WTC11 (cell line): ENCODE measurements at regions not wholly inside any gene's neighbourhood (a gene's known extent, or its start where the extent isn't known, plus 50 kb on each side); places are given as distances from the start of the nearest gene placed in this dataset.

Source experiments
- ATAC-seq: fragments of 200-7000 bp; cut with Tn5 transposase; 2 replicates; pipeline ENCODE4 v1.10.0; 2021; ENCODE audit warnings: mild to moderate bottlenecking, moderate library complexity
- CTCF ChIA-PET: fragments of 300-600 bp; sonication (Branson Sonifier 250); formaldehyde crosslinking; loops from one replicate; lab custom pipeline; 2021; ENCODE audit warnings: antibody characterized with exemption; lab: Charles Lee
- POLR2A ChIA-PET: fragments of 350-600 bp; sonication (Branson Sonifier 250); formaldehyde crosslinking; loops from one replicate; lab custom pipeline; 2021; ENCODE audit warnings: antibody characterized with exemption; lab: Charles Lee
- DNase-seq: peaks from one replicate; pipeline ENCODE4 v3.0.0; 2021; ENCODE audit warnings: low spot score
- H3K27ac Mint-ChIP-seq: 2 replicates; pipeline ENCODE4 v1.8.0; 2021; ENCODE audit warnings: mixed read lengths
- H3K27me3 Mint-ChIP-seq: 2 replicates; pipeline ENCODE4 v1.8.0; 2021; ENCODE audit warnings: low read depth, mild to moderate bottlenecking, moderate library complexity, mixed read lengths
- H3K36me3 Mint-ChIP-seq: 2 replicates; pipeline ENCODE4 v1.8.0; 2021; ENCODE audit warnings: mixed read lengths
- H3K4me1 Mint-ChIP-seq: 2 replicates; pipeline ENCODE4 v1.8.0; 2022; ENCODE audit warnings: mixed read lengths
- H3K4me3 Mint-ChIP-seq: 2 replicates; pipeline ENCODE4 v1.8.0; 2021; ENCODE audit warnings: mild to moderate bottlenecking, moderate library complexity, mixed read lengths
- H3K9me3 Mint-ChIP-seq: 2 replicates; pipeline ENCODE4 v1.8.0; 2021; ENCODE audit warnings: mixed read lengths
- AR ChIP-seq: fragments of 250-450 bp; sonication (Bioruptor Pico); IDR thresholded peaks from 2 replicates; pipeline ENCODE4 v1.9.0; 2021; ENCODE audit warnings: mild to moderate bottlenecking
- ATF1 ChIP-seq: sonication (generic); formaldehyde crosslinking; IDR thresholded peaks from 2 replicates; pipeline ENCODE4 v1.8.1; 2023; ENCODE audit warnings: mild to moderate bottlenecking, moderate library complexity, missing genetic modification reagents
- ATF2 ChIP-seq: sonication (generic); formaldehyde crosslinking; IDR thresholded peaks from 2 replicates; pipeline ENCODE4 v1.8.1; 2022; ENCODE audit warnings: low read depth, missing genetic modification reagents, borderline replicate concordance
- FOXJ3 ChIP-seq: sonication (generic); formaldehyde crosslinking; IDR thresholded peaks from 2 replicates; pipeline ENCODE4 v1.9.0; 2021; ENCODE audit warnings: missing genetic modification reagents, mild to moderate bottlenecking, borderline replicate concordance
- GABPB1 ChIP-seq: sonication (generic); formaldehyde crosslinking; IDR thresholded peaks from 2 replicates; pipeline ENCODE4 v1.8.1; 2023; ENCODE audit warnings: mild to moderate bottlenecking, missing genetic modification reagents
- IRF2 ChIP-seq: sonication (generic); formaldehyde crosslinking; IDR thresholded peaks from 2 replicates; pipeline ENCODE4 v1.8.0; 2022; ENCODE audit warnings: low read depth, missing genetic modification reagents, borderline replicate concordance
- MAX ChIP-seq: sonication (generic); formaldehyde crosslinking; IDR thresholded peaks from 2 replicates; pipeline ENCODE4 v1.8.0; 2022; ENCODE audit warnings: mild to moderate bottlenecking, missing genetic modification reagents
- MYBL2 ChIP-seq: sonication (generic); formaldehyde crosslinking; IDR thresholded peaks from 2 replicates; pipeline ENCODE4 v1.8.1; 2023; ENCODE audit warnings: mild to moderate bottlenecking, moderate library complexity, missing genetic modification reagents
- NR1H2 ChIP-seq: sonication (generic); formaldehyde crosslinking; IDR thresholded peaks from 2 replicates; pipeline ENCODE4 v1.9.0; 2021; ENCODE audit warnings: mild to moderate bottlenecking, moderate library complexity, missing genetic modification reagents
- NR2C2 ChIP-seq: sonication (generic); formaldehyde crosslinking; IDR thresholded peaks from 2 replicates; pipeline ENCODE4 v1.8.0; 2022; ENCODE audit warnings: mild to moderate bottlenecking, missing genetic modification reagents
- PRDM15 ChIP-seq: sonication (generic); formaldehyde crosslinking; IDR thresholded peaks from 2 replicates; pipeline ENCODE4 v1.8.0; 2022; ENCODE audit warnings: missing genetic modification reagents
- RORB ChIP-seq: fragments of 250-450 bp; sonication (Bioruptor Pico); IDR thresholded peaks from 2 replicates; pipeline ENCODE4 v1.9.0; 2021; ENCODE audit warnings: mild to moderate bottlenecking
- SMAD4 ChIP-seq: sonication (generic); formaldehyde crosslinking; IDR thresholded peaks from 2 replicates; pipeline ENCODE4 v1.8.0; 2022; ENCODE audit warnings: mild to moderate bottlenecking, missing genetic modification reagents
- SOX15 ChIP-seq: fragments of 250-450 bp; sonication (Bioruptor Pico); IDR thresholded peaks from 2 replicates; pipeline ENCODE4 v1.9.0; 2021; ENCODE audit warnings: mild to moderate bottlenecking
- USF1 ChIP-seq: sonication (generic); formaldehyde crosslinking; IDR thresholded peaks from 2 replicates; pipeline ENCODE4 v1.8.0; 2022; ENCODE audit warnings: mild to moderate bottlenecking, missing genetic modification reagents
- ZBTB21 ChIP-seq: sonication (generic); formaldehyde crosslinking; IDR thresholded peaks from 2 replicates; pipeline ENCODE4 v1.8.1; 2023; ENCODE audit warnings: mild to moderate bottlenecking, missing genetic modification reagents, borderline replicate concordance
- ZNF121 ChIP-seq: sonication (generic); formaldehyde crosslinking; IDR thresholded peaks from 2 replicates; pipeline ENCODE4 v1.8.0; 2023; ENCODE audit warnings: missing genetic modification reagents
- ZNF138 ChIP-seq: sonication (generic); formaldehyde crosslinking; conservative IDR thresholded peaks from 2 replicates; pipeline ENCODE4 v1.8.1; 2022; ENCODE audit warnings: mild to moderate bottlenecking, moderate library complexity, missing genetic modification reagents
- ZNF425 ChIP-seq: fragments of 250-450 bp; sonication (Bioruptor Pico); conservative IDR thresholded peaks from 2 replicates; pipeline ENCODE4 v1.9.0; 2021; ENCODE audit warnings: mild to moderate bottlenecking

- TF ChIP-seq SOX15 (CRISPR knock-in tag) (no peak), NR2C2 (CRISPR knock-in tag) (no peak), PRDM15 (CRISPR knock-in tag) (no peak)
These were observed 344.2 kb downstream of the SPATA31D1 start (continued) for GRCh38 chr9:82332774-82333152.

- no peak for DNase-seq
- ChIA-PET POLR2A (no interaction called here), CTCF (no interaction called here)
- TF ChIP-seq NR1H2 (no peak), ZNF121 (no peak), GABPB1 (CRISPR knock-in tag) (no peak), ATF1 (CRISPR knock-in tag) (no peak), SMAD4 (CRISPR knock-in tag) (no peak), USF1 (CRISPR knock-in tag) (no peak), ZBTB21 (CRISPR knock-in tag) (no peak), ZNF138 (CRISPR knock-in tag) (no peak), SOX15 (CRISPR knock-in tag) (no peak), ZNF425 (CRISPR knock-in tag) (no peak), RORB (CRISPR knock-in tag) (no peak), AR (CRISPR knock-in tag) (no peak), MAX (no peak)
- 0 out of 2 replicates have a peak, but pooled peaks cover 6% of the 10 kb centered on the region for H3K4me1 Mint-ChIP-seq
- no peak overlapping the region for H3K4me3 Mint-ChIP-seq
- 0 out of 2 replicates have a peak, but pooled peaks cover 4% of the 10 kb centered on the region for H3K9me3 Mint-ChIP-seq
- no peaks in the 10 kb centered on the region for H3K36me3 Mint-ChIP-seq
- ATAC-seq = no peak
- H3K27me3 Mint-ChIP-seq = no peaks in the 10 kb centered on the region
- H3K27ac Mint-ChIP-seq = no peak overlapping the region
These were observed 345.1 kb downstream of the SPATA31D1 start for GRCh38 chr9:82333671-82334070.

- ChIA-PET CTCF (no interaction called here), POLR2A (no interaction called here)
- H3K27ac Mint-ChIP-seq = no peak overlapping the region
- ATAC-seq (no peak), DNase-seq (no peak)
- no peaks in the 10 kb centered on the region for H3K27me3 Mint-ChIP-seq
- H3K4me3 Mint-ChIP-seq = no peak overlapping the region
- peaks cover 7% of the 10 kb centered on the region; the same call in 1 of the 2 replicates for H3K4me1 Mint-ChIP-seq
- no peaks in the 10 kb centered on the region for H3K36me3 Mint-ChIP-seq
- TF ChIP-seq ATF2 (CRISPR knock-in tag) = no peak
- TF ChIP-seq NR2C2 (CRISPR knock-in tag) = no peak
- no peak for TF ChIP-seq PRDM15 (CRISPR knock-in tag)
- TF ChIP-seq FOXJ3 (CRISPR knock-in tag) = no peak
- no peak for TF ChIP-seq IRF2
- TF ChIP-seq MYBL2 (CRISPR knock-in tag) = no peak
- H3K9me3 Mint-ChIP-seq = no peaks in the 10 kb centered on the region
These were observed 345.7 kb downstream of the SPATA31D1 start for GRCh38 chr9:82334286-82334685.
